GM20000 (cell line): ENCODE measurements at regions not wholly inside any gene's neighbourhood (a gene's known extent, or its start where the extent isn't known, plus 50 kb on each side); places are given as distances from the start of the nearest gene placed in this dataset.

ENCODE experiments used
- DNase-seq: peaks from one replicate; pipeline ENCODE4 v3.0.0; 2012; ENCODE audit warnings: low spot score
- TF ChIP-seq, protein P1 (sequence below): IDR thresholded peaks from 2 replicates; pipeline ENCODE4 v1.5.1; 2012; ENCODE audit warnings: mild to moderate bottlenecking, control low read depth; ENCODE audit errors: extremely low read depth, missing control alignments

GRCh38 chr20:7696311-7696710 is 243.9 kb downstream of the HAO1 start:
- TF ChIP-seq, protein P1, sequence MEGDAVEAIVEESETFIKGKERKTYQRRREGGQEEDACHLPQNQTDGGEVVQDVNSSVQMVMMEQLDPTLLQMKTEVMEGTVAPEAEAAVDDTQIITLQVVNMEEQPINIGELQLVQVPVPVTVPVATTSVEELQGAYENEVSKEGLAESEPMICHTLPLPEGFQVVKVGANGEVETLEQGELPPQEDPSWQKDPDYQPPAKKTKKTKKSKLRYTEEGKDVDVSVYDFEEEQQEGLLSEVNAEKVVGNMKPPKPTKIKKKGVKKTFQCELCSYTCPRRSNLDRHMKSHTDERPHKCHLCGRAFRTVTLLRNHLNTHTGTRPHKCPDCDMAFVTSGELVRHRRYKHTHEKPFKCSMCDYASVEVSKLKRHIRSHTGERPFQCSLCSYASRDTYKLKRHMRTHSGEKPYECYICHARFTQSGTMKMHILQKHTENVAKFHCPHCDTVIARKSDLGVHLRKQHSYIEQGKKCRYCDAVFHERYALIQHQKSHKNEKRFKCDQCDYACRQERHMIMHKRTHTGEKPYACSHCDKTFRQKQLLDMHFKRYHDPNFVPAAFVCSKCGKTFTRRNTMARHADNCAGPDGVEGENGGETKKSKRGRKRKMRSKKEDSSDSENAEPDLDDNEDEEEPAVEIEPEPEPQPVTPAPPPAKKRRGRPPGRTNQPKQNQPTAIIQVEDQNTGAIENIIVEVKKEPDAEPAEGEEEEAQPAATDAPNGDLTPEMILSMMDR = no peak
- DNase-seq = no peak

DNA sequence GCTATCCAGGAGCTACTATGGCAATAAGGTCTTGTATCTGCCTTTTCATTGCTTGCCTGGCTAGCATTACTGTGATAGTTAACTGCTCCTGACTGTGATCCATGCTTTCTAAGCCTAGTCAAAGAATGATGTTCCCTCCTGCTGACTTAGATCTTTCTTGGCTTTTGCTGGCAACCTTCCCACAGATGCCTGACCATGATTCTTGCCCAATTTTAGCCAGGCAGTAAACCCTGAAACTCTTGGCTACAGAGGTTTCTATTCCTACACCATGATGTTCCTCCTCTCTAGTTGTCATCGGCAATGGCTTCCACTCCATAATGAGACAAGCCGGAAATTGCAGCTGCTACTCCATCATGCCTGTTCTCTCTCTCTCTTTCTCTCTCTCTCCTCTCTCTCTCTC is 238.1 kb downstream of the HAO1 start:
- TF ChIP-seq, protein P1 = no peak
- DNase-seq = no peak

DNA sequence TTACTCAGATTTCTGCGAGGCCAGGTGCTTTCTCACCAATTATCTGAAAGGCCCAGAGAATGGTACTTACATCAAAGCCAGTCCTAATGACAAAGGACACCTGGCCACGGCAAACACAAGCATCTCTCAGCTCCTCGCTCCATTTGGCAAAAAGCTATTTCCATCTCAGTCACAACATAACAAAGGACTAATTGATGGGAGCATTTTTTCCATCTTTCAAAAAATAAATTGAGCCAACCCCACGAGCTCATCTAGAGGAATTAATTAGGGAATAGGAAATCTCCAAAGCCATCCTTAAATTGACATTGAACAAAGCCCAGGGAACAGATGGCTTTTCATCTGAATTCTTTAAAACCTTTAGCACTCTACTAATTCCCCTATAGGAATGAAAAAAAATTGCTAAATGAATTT is 236.7 kb downstream of the HAO1 start:
- TF ChIP-seq, protein P1 = no peak
- no peak for DNase-seq

DNA sequence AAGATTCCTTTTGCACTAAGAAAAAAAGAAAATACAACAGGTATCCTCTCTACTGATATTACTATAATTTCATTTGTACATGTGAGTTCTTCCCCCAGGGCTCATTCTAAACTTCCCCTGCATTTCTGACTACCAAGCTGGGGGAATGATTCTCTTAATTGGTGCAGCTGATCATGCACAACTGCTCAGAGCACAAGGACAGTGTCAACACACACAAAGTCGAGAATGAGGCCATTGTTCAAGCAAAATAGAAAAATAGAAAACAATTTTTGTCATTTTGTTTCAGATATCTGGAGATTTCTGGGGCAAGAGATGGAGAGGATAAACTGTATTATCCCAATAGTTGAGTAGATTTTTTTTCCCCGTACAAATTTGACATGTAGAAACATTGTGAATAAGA is 236.3 kb downstream of the HAO1 start:
- DNase-seq = no peak
- TF ChIP-seq, protein P1 = no peak

- no peak for DNase-seq
- TF ChIP-seq, protein P1 = no peak
Measured at GRCh38 chr20:7708112-7708511, 232.1 kb downstream of the HAO1 start.

DNA sequence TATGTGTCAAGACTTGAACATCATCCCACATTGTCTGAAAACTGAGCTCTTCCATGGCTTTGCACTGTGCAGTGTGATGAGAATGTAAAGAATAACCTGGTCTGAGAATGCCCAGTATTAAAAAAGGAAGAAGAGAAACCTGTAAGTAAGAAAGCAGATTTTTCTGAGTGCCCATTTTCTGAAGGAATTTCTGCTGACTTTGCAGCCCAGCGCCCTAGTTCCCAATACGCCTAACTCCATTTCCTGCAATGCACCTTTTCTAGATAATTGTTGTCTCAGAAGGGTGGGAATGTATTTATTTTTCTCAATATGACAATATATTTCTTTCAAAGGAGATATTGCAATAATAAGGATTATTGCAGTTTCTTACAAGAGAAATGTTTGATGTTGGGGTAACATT is 231.5 kb downstream of the HAO1 start:
- TF ChIP-seq, protein P1 = no peak
- DNase-seq = no peak

GRCh38 chr20:7710440-7710839 is 229.8 kb downstream of the HAO1 start:
- DNase-seq = no peak
- TF ChIP-seq, protein P1 = no peak
